Panc1 (cell line): ENCODE measurements at regions not wholly inside any gene's neighbourhood (a gene's known extent, or its start where the extent isn't known, plus 50 kb on each side); places are given as distances from the start of the nearest gene placed in this dataset.
A peak's percentile ranks its signal among the peaks of the same experiment; 100 is the strongest.

Experiments used
- ATAC-seq: fragments of 200-7000 bp; cut with Tn5 transposase; 2 replicates; pipeline ENCODE4 v1.9.1; 2020; ENCODE audit warnings: mild to moderate bottlenecking, moderate library complexity
- BruUV-seq: library from RNA; stranded (reverse); fragments of 400-500 nt; replicated peaks from 2 replicates; lab custom pipeline; 2021; lab: Mats Ljungman, UMichigan
- CTCF ChIA-PET: fragments of 300-600 bp; sonication (Branson Sonifier 250); formaldehyde crosslinking; loops from one replicate; lab custom pipeline; 2022; ENCODE audit warnings: antibody characterized with exemption; lab: Charles Lee
- POLR2A ChIA-PET: fragments of 300-600 bp; sonication (Branson Sonifier 250); formaldehyde crosslinking; loops from one replicate; lab custom pipeline; 2022; ENCODE audit warnings: antibody characterized with exemption; lab: Charles Lee
- DNase-seq: peaks from one replicate; pipeline ENCODE4 v3.0.0-alpha.2; 2010; ENCODE audit warnings: low read depth, low spot score
- H3K27ac ChIP-seq: 2 replicates; pipeline ENCODE4 v1.5.1; 2011; ENCODE audit warnings: mild to moderate bottlenecking, low read length, inconsistent platforms
- H3K27me3 ChIP-seq: fragments of 200-500 bp; sonication (Bioruptor generic); 2 replicates; pipeline ENCODE4 v1.6.0; 2014; ENCODE audit warnings: low read length, inconsistent platforms; ENCODE audit not compliant: control insufficient read depth, insufficient read depth
- H3K36me3 ChIP-seq: fragments of 200-500 bp; sonication (Bioruptor generic); 2 replicates; pipeline ENCODE4 v1.5.1; 2014; ENCODE audit warnings: inconsistent platforms, mild to moderate bottlenecking, low read length, moderate library complexity; ENCODE audit not compliant: control insufficient read depth, insufficient read depth
- H3K4me1 ChIP-seq: 2 replicates; pipeline ENCODE4 v1.5.1; 2011; ENCODE audit warnings: inconsistent platforms, mild to moderate bottlenecking, low read length, moderate library complexity; ENCODE audit not compliant: control insufficient read depth, insufficient read depth
- H3K4me3 ChIP-seq, 2 experiments: 2 replicates each; pipeline ENCODE4 v1.5.1; 2011 to 2012; ENCODE audit warnings: low read depth in 2 of 2, low read length in 2 of 2, mild to moderate bottlenecking in 2 of 2, inconsistent platforms in 1 of 2, moderate library complexity in 1 of 2
- H3K9me3 ChIP-seq: fragments of 200-500 bp; sonication (Bioruptor generic); 2 replicates; pipeline ENCODE4 v1.5.1; 2014; ENCODE audit warnings: low read depth, mild to moderate bottlenecking, inconsistent platforms, low read length, moderate library complexity; ENCODE audit not compliant: control insufficient read depth, insufficient read depth
- POLR2AphosphoS5 ChIP-seq: IDR thresholded peaks from 2 replicates; pipeline ENCODE4 v1.6.1; 2012; ENCODE audit warnings: mild to moderate bottlenecking, low read depth, low read length, moderate library complexity
- SIN3A ChIP-seq: IDR thresholded peaks from 2 replicates; pipeline ENCODE4 v1.6.1; 2012; ENCODE audit warnings: low read depth, mild to moderate bottlenecking, low read length, moderate library complexity, borderline replicate concordance; ENCODE audit not compliant: insufficient read depth
- TCF7L2 ChIP-seq: IDR thresholded peaks from 2 replicates; pipeline ENCODE4 v1.6.1; 2011; ENCODE audit warnings: mild to moderate bottlenecking, low read depth, low read length, inconsistent platforms
- in situ Hi-C: cut with HindIII; loops from 2 replicates; pipeline ENCODE4 v1.10.0; 2016; ENCODE audit warnings: low sequenced_read_pairs, low pct_unique_long_range_greater_than_20kb
- intact Hi-C: fragments of 100-400 bp; cut with micrococcal nuclease; formaldehyde crosslinking; loops from one replicate; pipeline ENCODE4 v1.10.0; 2022; ENCODE audit not compliant: unreplicated experiment
- TF ChIP-seq, protein P1 (sequence below): fragments of 450-650 bp; IDR thresholded peaks from 2 replicates; pipeline ENCODE4 v1.5.1; 2017; ENCODE audit warnings: mild to moderate bottlenecking
- TF ChIP-seq, protein P2 (sequence below), 2 experiments: IDR thresholded peaks; 2 replicates each; pipeline ENCODE4 v1.6.1; 2011 to 2012; ENCODE audit warnings: low read depth in 2 of 2, control low read depth in 1 of 2, low read length in 1 of 2, mild to moderate bottlenecking in 1 of 2, moderate library complexity in 1 of 2; ENCODE audit not compliant: insufficient read depth in 1 of 2

DNA sequence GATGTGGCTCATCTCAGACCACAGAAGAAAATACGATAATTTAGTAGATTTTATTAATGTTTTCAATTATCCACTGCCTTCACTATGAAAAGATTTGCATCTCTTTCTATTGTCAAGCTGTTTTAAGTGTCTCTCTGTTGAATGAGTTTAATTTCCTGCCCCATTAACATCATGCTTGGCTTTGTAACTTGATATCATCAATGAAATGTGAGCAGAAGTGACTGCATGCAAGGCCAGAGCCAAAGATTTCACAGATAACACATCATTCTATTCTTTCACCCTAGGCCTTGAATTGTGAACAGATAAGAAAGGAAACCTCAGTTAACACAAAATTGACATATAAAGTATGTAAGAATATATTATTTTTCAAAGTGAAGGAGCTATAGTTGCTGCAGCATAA lies 986.4 kb upstream of the CDH18 start:
- H3K4me1 ChIP-seq: no peaks in the 10 kb centered on the region; the same call in 1 of the 2 replicates
- no peaks in the 10 kb centered on the region for H3K9me3 ChIP-seq
- in situ Hi-C loops: no loop called here
- H3K27ac ChIP-seq: peak overlapping the region; percentile 57; the same call in 1 of the 2 replicates
- no peak for DNase-seq
- ChIA-PET CTCF (no interaction called here), POLR2A (no interaction called here)
- H3K36me3 ChIP-seq: no peaks in the 10 kb centered on the region
- H3K4me3 ChIP-seq: no peak overlapping the region; a peak in 1 of 4 replicates
- ATAC-seq: no peak
- intact Hi-C loops: loop anchor here (10.0 kb wide), 1 partner anchor 180 kb away; no protein-coding TSS in a partner anchor
- TF ChIP-seq, protein P1, sequence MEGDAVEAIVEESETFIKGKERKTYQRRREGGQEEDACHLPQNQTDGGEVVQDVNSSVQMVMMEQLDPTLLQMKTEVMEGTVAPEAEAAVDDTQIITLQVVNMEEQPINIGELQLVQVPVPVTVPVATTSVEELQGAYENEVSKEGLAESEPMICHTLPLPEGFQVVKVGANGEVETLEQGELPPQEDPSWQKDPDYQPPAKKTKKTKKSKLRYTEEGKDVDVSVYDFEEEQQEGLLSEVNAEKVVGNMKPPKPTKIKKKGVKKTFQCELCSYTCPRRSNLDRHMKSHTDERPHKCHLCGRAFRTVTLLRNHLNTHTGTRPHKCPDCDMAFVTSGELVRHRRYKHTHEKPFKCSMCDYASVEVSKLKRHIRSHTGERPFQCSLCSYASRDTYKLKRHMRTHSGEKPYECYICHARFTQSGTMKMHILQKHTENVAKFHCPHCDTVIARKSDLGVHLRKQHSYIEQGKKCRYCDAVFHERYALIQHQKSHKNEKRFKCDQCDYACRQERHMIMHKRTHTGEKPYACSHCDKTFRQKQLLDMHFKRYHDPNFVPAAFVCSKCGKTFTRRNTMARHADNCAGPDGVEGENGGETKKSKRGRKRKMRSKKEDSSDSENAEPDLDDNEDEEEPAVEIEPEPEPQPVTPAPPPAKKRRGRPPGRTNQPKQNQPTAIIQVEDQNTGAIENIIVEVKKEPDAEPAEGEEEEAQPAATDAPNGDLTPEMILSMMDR: no peak
- TF ChIP-seq SIN3A (no peak), TCF7L2 (no peak), POLR2AphosphoS5 (no peak)
- TF ChIP-seq, protein P2, sequence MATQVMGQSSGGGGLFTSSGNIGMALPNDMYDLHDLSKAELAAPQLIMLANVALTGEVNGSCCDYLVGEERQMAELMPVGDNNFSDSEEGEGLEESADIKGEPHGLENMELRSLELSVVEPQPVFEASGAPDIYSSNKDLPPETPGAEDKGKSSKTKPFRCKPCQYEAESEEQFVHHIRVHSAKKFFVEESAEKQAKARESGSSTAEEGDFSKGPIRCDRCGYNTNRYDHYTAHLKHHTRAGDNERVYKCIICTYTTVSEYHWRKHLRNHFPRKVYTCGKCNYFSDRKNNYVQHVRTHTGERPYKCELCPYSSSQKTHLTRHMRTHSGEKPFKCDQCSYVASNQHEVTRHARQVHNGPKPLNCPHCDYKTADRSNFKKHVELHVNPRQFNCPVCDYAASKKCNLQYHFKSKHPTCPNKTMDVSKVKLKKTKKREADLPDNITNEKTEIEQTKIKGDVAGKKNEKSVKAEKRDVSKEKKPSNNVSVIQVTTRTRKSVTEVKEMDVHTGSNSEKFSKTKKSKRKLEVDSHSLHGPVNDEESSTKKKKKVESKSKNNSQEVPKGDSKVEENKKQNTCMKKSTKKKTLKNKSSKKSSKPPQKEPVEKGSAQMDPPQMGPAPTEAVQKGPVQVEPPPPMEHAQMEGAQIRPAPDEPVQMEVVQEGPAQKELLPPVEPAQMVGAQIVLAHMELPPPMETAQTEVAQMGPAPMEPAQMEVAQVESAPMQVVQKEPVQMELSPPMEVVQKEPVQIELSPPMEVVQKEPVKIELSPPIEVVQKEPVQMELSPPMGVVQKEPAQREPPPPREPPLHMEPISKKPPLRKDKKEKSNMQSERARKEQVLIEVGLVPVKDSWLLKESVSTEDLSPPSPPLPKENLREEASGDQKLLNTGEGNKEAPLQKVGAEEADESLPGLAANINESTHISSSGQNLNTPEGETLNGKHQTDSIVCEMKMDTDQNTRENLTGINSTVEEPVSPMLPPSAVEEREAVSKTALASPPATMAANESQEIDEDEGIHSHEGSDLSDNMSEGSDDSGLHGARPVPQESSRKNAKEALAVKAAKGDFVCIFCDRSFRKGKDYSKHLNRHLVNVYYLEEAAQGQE (IDR thresholded peaks at IDR 0.05; ENCODE audit: insufficient read depth in 1 of 2, low read depth in 2 of 2, low read length in 1 of 2): no peak
- no TSS peak for BruUV-seq
- H3K27me3 ChIP-seq: no peaks in the 10 kb centered on the region

- Histone ChIP-seq H3K27me3 (no peaks in the 10 kb centered on the region), H3K36me3 (no peaks in the 10 kb centered on the region), H3K9me3 (no peaks in the 10 kb centered on the region), H3K27ac (peak overlapping the region; percentile 97), H3K4me1 (no peaks in the 10 kb centered on the region; the same call in 1 of the 2 replicates), H3K4me3 (peak overlapping the region; percentile 47 to 67)
- TF ChIP-seq POLR2AphosphoS5: peak; percentile 72; the same call in 1 of the 2 replicates
- TF ChIP-seq, protein P2 (IDR thresholded peaks at IDR 0.05; ENCODE audit: insufficient read depth in 1 of 2, low read depth in 2 of 2, low read length in 1 of 2): no peak
- TF ChIP-seq, protein P1: peak; percentile 80
- CTCF ChIA-PET: interaction anchor here (0.6 kb wide), 2 partner anchors 398 to 830 kb away, joined by 7 to 8 read pairs; no protein-coding TSS in a partner anchor
- intact Hi-C loops (loop anchor here (10.0 kb wide), 1 partner anchor 182 kb away; no protein-coding TSS in a partner anchor), in situ Hi-C loops (no loop called here)
- ATAC-seq: peak; percentile 100
- peak; percentile 89 for DNase-seq
- no TSS peak for BruUV-seq
- POLR2A ChIA-PET: no interaction called here
Measured at GRCh38 chr5:20972419-20972925, 984.5 kb upstream of the CDH18 start.
